Keratinocyte (primary cell): ENCODE measurements at regions not wholly inside any gene's neighbourhood (a gene's known extent, or its start where the extent isn't known, plus 50 kb on each side); places are given as distances from the start of the nearest gene placed in this dataset.

ENCODE experiments used
- EZH2 ChIP-seq: IDR thresholded peaks from one replicate; pipeline ENCODE4 v1.6.1; 2012; ENCODE audit warnings: inconsistent platforms, mild to moderate bottlenecking, low read length, moderate library complexity
- TF ChIP-seq, protein P1 (sequence below), 3 experiments: IDR thresholded peaks in 1 of 3; conservative IDR thresholded peaks in 1 of 3; optimal IDR thresholded peaks in 1 of 3; 2 replicates in 2 of 3; 3 replicates in 1 of 3; pipeline versions ENCODE3 to v1.5.1; 2011; ENCODE audit warnings: low read length in 3 of 3, mild to moderate bottlenecking in 3 of 3, moderate library complexity in 2 of 3, control low read depth in 1 of 3, inconsistent platforms in 1 of 3; ENCODE audit not compliant: insufficient read depth in 2 of 3; ENCODE audit errors: extremely low read depth in 1 of 3

- TF ChIP-seq, protein P1, sequence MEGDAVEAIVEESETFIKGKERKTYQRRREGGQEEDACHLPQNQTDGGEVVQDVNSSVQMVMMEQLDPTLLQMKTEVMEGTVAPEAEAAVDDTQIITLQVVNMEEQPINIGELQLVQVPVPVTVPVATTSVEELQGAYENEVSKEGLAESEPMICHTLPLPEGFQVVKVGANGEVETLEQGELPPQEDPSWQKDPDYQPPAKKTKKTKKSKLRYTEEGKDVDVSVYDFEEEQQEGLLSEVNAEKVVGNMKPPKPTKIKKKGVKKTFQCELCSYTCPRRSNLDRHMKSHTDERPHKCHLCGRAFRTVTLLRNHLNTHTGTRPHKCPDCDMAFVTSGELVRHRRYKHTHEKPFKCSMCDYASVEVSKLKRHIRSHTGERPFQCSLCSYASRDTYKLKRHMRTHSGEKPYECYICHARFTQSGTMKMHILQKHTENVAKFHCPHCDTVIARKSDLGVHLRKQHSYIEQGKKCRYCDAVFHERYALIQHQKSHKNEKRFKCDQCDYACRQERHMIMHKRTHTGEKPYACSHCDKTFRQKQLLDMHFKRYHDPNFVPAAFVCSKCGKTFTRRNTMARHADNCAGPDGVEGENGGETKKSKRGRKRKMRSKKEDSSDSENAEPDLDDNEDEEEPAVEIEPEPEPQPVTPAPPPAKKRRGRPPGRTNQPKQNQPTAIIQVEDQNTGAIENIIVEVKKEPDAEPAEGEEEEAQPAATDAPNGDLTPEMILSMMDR (optimal IDR thresholded peaks at IDR 0.05 in 1 of 3, IDR thresholded peaks at IDR 0.05 in 1 of 3, conservative IDR thresholded peaks at IDR 0.05 in 1 of 3; ENCODE audit: extremely low read depth in 1 of 3, insufficient read depth in 2 of 3, low read length in 3 of 3), result no peak
- no peak for TF ChIP-seq EZH2
Measured at GRCh38 chr2:147033044-147033443, 811.8 kb upstream of the ACVR2A start.
